H1 (cell line): ENCODE measurements at regions not wholly inside any gene's neighbourhood (a gene's known extent, or its start where the extent isn't known, plus 50 kb on each side); places are given as distances from the start of the nearest gene placed in this dataset.

ENCODE experiments used
- CTCF ChIA-PET: fragments of 300-600 bp; sonication (Branson Sonifier 250); formaldehyde crosslinking; loops from one replicate; lab custom pipeline; 2021; ENCODE audit not compliant: partially characterized antibody; lab: Charles Lee
- POLR2A ChIA-PET: fragments of 300-600 bp; sonication (Branson Sonifier 250); formaldehyde crosslinking; loops from one replicate; lab custom pipeline; 2021; ENCODE audit warnings: inconsistent platforms; ENCODE audit not compliant: partially characterized antibody; lab: Charles Lee
- DNase-seq, 2 experiments: peaks; one replicate each; pipeline versions ENCODE4 v3.0.0 to v3.0.0-alpha.2; 2010 to 2022; ENCODE audit warnings: low spot score in 2 of 2, low read depth in 1 of 2, mixed read lengths in 1 of 2
- FAIRE-seq: peaks from 2 replicates; lab custom pipeline; 2011; peaks lifted over from hg19 to GRCh38; lab: Jason Lieb, UNC
- H2AFZ ChIP-seq: 2 replicates; pipeline ENCODE4 v1.8.1; 2012; ENCODE audit warnings: low read length, inconsistent platforms
- H2AK5ac ChIP-seq: 2 replicates; pipeline ENCODE4 v1.6.1; 2013; ENCODE audit warnings: low read depth, low read length
- H2BK120ac ChIP-seq: replicated peaks from 2 replicates; pipeline ENCODE3; 2013; ENCODE audit warnings: low read depth, low read length, inconsistent platforms
- H2BK12ac ChIP-seq: 2 replicates; pipeline ENCODE4 v1.6.1; 2013; ENCODE audit warnings: low read depth, low read length
- H2BK15ac ChIP-seq: 2 replicates; pipeline ENCODE4 v1.6.1; 2013; ENCODE audit warnings: low read length
- H2BK20ac ChIP-seq: 2 replicates; pipeline ENCODE4 v1.6.1; 2013; ENCODE audit warnings: low read length
- H2BK5ac ChIP-seq: 2 replicates; pipeline ENCODE4 v1.6.1; 2013; ENCODE audit warnings: low read depth, low read length
- H3K14ac ChIP-seq: 2 replicates; pipeline ENCODE4 v1.6.1; 2013; ENCODE audit warnings: inconsistent platforms; ENCODE audit not compliant: insufficient read length
- H3K18ac ChIP-seq: 2 replicates; pipeline ENCODE4 v1.6.1; 2013; ENCODE audit warnings: low read length; ENCODE audit errors: extremely low read depth
- H3K23ac ChIP-seq: 2 replicates; pipeline ENCODE4 v1.6.1; 2013; ENCODE audit warnings: inconsistent platforms; ENCODE audit not compliant: insufficient read length
- H3K23me2 ChIP-seq: 2 replicates; pipeline ENCODE4 v1.6.1; 2013; ENCODE audit warnings: low read depth, low read length
- H3K27ac ChIP-seq: 2 replicates; pipeline ENCODE4 v1.6.1; 2011; ENCODE audit warnings: low read depth, low read length, inconsistent platforms
- H3K27me3 ChIP-seq, 4 experiments: replicated peaks in 1 of 4; 1 replicate in 1 of 4; 2 replicates in 3 of 4; pipeline versions ENCODE4 v1.6.1 to v1.8.1; 2011 to 2013; ENCODE audit warnings: low read length in 3 of 4, mild to moderate bottlenecking in 3 of 4, inconsistent platforms in 2 of 4, mixed read lengths in 2 of 4, moderate library complexity in 1 of 4; ENCODE audit not compliant: control insufficient read depth in 3 of 4, insufficient read depth in 3 of 4; ENCODE audit errors: extremely low read depth in 1 of 4
- H3K36me3 ChIP-seq, 4 experiments: 2 replicates each; pipeline versions ENCODE4 v1.6.1 to v1.8.1; 2011 to 2013; ENCODE audit warnings: mild to moderate bottlenecking in 4 of 4, low read length in 3 of 4, moderate library complexity in 2 of 4, control low read depth in 1 of 4, inconsistent platforms in 1 of 4; ENCODE audit not compliant: insufficient read depth in 4 of 4, control insufficient read depth in 2 of 4
- H3K4ac ChIP-seq: replicated peaks from 2 replicates; pipeline ENCODE3; 2013; ENCODE audit warnings: low read length, low read depth, mixed read lengths, inconsistent platforms; ENCODE audit not compliant: insufficient read length
- H3K4me1 ChIP-seq, 4 experiments: replicated peaks in 1 of 4; 1 replicate in 1 of 4; 2 replicates in 3 of 4; pipeline versions ENCODE4 v1.6.1 to v1.8.1; 2011 to 2013; ENCODE audit warnings: low read length in 3 of 4, inconsistent platforms in 2 of 4, mixed read lengths in 1 of 4; ENCODE audit not compliant: insufficient read depth in 4 of 4, control insufficient read depth in 3 of 4
- H3K4me2 ChIP-seq, 2 experiments: 2 replicates each; pipeline versions ENCODE4 v1.6.1 to v1.8.1; 2011 to 2013; ENCODE audit warnings: low read depth in 2 of 2, low read length in 2 of 2, control low read depth in 1 of 2, inconsistent platforms in 1 of 2, mild to moderate bottlenecking in 1 of 2; ENCODE audit not compliant: insufficient read depth in 1 of 2
- H3K4me3 ChIP-seq, 4 experiments: fragments of 200-600, 300-600 bp in 1 of 4; sonication (generic), shearing (Covaris generic), sonication (Bioruptor Twin) in 1 of 4; 2 replicates each; pipeline versions ENCODE4 v1.5.1 to v1.8.1; 2011 to 2016; ENCODE audit warnings: low read length in 4 of 4, low read depth in 3 of 4, control low read depth in 2 of 4, inconsistent platforms in 2 of 4, mild to moderate bottlenecking in 2 of 4, mixed read lengths in 1 of 4, moderate library complexity in 1 of 4; ENCODE audit not compliant: insufficient read depth in 2 of 4; ENCODE audit errors: extremely low read depth in 1 of 4
- H3K56ac ChIP-seq: replicated peaks from 2 replicates; pipeline ENCODE3; 2013; ENCODE audit warnings: low read depth, mild to moderate bottlenecking, mixed read lengths, low read length, inconsistent platforms; ENCODE audit not compliant: insufficient read length
- H3K79me1 ChIP-seq: 2 replicates; pipeline ENCODE4 v1.6.1; 2013; ENCODE audit warnings: low read depth, low read length, control low read depth
- H3K79me2 ChIP-seq, 2 experiments: 2 replicates each; pipeline versions ENCODE4 v1.6.1 to v1.8.1; 2012 to 2013; ENCODE audit warnings: low read length in 2 of 2, mild to moderate bottlenecking in 2 of 2, inconsistent platforms in 1 of 2; ENCODE audit not compliant: insufficient read depth in 2 of 2, control insufficient read depth in 1 of 2
- H3K9ac ChIP-seq, 4 experiments: replicated peaks in 1 of 4; 1 replicate in 1 of 4; 2 replicates in 3 of 4; pipeline versions ENCODE4 v1.6.1 to v1.8.1; 2011 to 2013; ENCODE audit warnings: low read depth in 3 of 4, low read length in 3 of 4, control low read depth in 2 of 4, mild to moderate bottlenecking in 2 of 4, moderate library complexity in 2 of 4, inconsistent platforms in 1 of 4; ENCODE audit errors: extremely low read depth in 1 of 4
- H3K9me3 ChIP-seq, 2 experiments: 2 replicates each; pipeline versions ENCODE4 v1.6.1 to v1.8.1; 2012 to 2013; ENCODE audit warnings: mild to moderate bottlenecking in 2 of 2, moderate library complexity in 2 of 2, control low read depth in 1 of 2, inconsistent platforms in 1 of 2, low read depth in 1 of 2, low read length in 1 of 2, mixed read lengths in 1 of 2; ENCODE audit not compliant: insufficient read depth in 2 of 2
- H4K20me1 ChIP-seq, 2 experiments: replicated peaks in 1 of 2; 2 replicates each; pipeline versions ENCODE3 to v1.8.1; 2011 to 2013; ENCODE audit warnings: inconsistent platforms in 2 of 2, low read length in 2 of 2, mild to moderate bottlenecking in 1 of 2; ENCODE audit not compliant: insufficient read depth in 2 of 2, control insufficient read depth in 1 of 2
- H4K5ac ChIP-seq: 2 replicates; pipeline ENCODE4 v1.6.1; 2013; ENCODE audit warnings: low read length, low read depth, mixed read lengths, inconsistent platforms; ENCODE audit not compliant: insufficient read length
- H4K8ac ChIP-seq: 2 replicates; pipeline ENCODE4 v1.8.0; 2013; ENCODE audit warnings: mild to moderate bottlenecking, moderate library complexity, low read length, inconsistent platforms; ENCODE audit not compliant: insufficient read depth; ENCODE audit errors: extremely low read depth
- H4K91ac ChIP-seq: replicated peaks from 2 replicates; pipeline ENCODE3; 2013; ENCODE audit warnings: low read length, mixed read lengths, inconsistent platforms; ENCODE audit not compliant: insufficient read length
- BACH1 ChIP-seq: IDR thresholded peaks from 2 replicates; pipeline ENCODE4 v1.6.1; 2012; ENCODE audit warnings: low read length, improper control_type of control experiment
- CBX5 ChIP-seq: fragments of 300-800, 300-1000 bp; sonication (generic); IDR thresholded peaks from 2 replicates; pipeline ENCODE4 v1.7.1; 2016; ENCODE audit warnings: antibody characterized with exemption, low read length, low read depth
- CEBPB ChIP-seq: IDR thresholded peaks from 2 replicates; pipeline ENCODE4 v1.6.1; 2012; ENCODE audit warnings: low read depth, low read length
- CREB1 ChIP-seq: IDR thresholded peaks from 2 replicates; pipeline ENCODE4 v1.6.1; 2012; ENCODE audit warnings: inconsistent platforms
- POLR2A ChIP-seq, 2 experiments: IDR thresholded peaks; 1 replicate in 1 of 2; 2 replicates in 1 of 2; pipeline ENCODE4 v1.6.1; 2011; ENCODE audit warnings: low read depth in 2 of 2, low read length in 2 of 2, mild to moderate bottlenecking in 2 of 2; ENCODE audit errors: control extremely low read depth in 1 of 2
- RNF2 ChIP-seq: fragments of 200-900, 300-1000 bp; sonication (generic); IDR thresholded peaks from 2 replicates; pipeline ENCODE4 v1.7.1; 2016; ENCODE audit warnings: borderline replicate concordance, low read depth, mild to moderate bottlenecking, antibody characterized with exemption, low read length; ENCODE audit not compliant: poor library complexity, severe bottlenecking; ENCODE audit errors: missing control alignments
- RXRA ChIP-seq: IDR thresholded peaks from 2 replicates; pipeline ENCODE4 v1.6.1; 2011; ENCODE audit warnings: low read depth, mild to moderate bottlenecking, low read length, moderate library complexity; ENCODE audit not compliant: insufficient read depth
- SP1 ChIP-seq: IDR thresholded peaks from 2 replicates; pipeline ENCODE4 v1.6.1; 2011; ENCODE audit warnings: low read depth, low read length
- TCF12 ChIP-seq: IDR thresholded peaks from 2 replicates; pipeline ENCODE4 v1.6.1; 2011; ENCODE audit warnings: low read depth, mild to moderate bottlenecking, low read length
- ZNF274 ChIP-seq: IDR thresholded peaks from 2 replicates; pipeline ENCODE4 v1.7.0; 2012; ENCODE audit warnings: low read length, borderline replicate concordance; ENCODE audit errors: extremely low read depth
- WGBS, 2 experiments: shearing (Covaris generic) in 1 of 2; methylation state at CpG; one replicate each; pipeline versions ENCODE4 v1.1.6 to v1.1.7; 2013 to 2015; ENCODE audit warnings: low lambda C conversion rate in 2 of 2, mixed read lengths in 2 of 2, inconsistent platforms in 1 of 2, low coverage in 1 of 2, missing lambda C conversion rate in 1 of 2; ENCODE audit not compliant: insufficient replicate concordance in 2 of 2, insufficient coverage in 1 of 2, insufficient read length in 1 of 2; ENCODE audit errors: extremely low coverage in 1 of 2, missing lambda C conversion rate in 1 of 2; 5-methylcytosine and 5-hydroxymethylcytosine counted together
- TF ChIP-seq, protein P1 (sequence below): IDR thresholded peaks from 2 replicates; pipeline ENCODE4 v1.6.1; 2012; ENCODE audit warnings: inconsistent platforms
- TF ChIP-seq, protein P2 (sequence below), 3 experiments: IDR thresholded peaks; 1 replicate in 2 of 3; 2 replicates in 1 of 3; pipeline versions ENCODE4 v1.5.1 to v1.6.1; 2011; ENCODE audit warnings: low read length in 3 of 3, mild to moderate bottlenecking in 3 of 3, inconsistent platforms in 2 of 3, low read depth in 1 of 3, moderate library complexity in 1 of 3; ENCODE audit not compliant: insufficient read depth in 1 of 3; ENCODE audit errors: control extremely low read depth in 1 of 3

DNA sequence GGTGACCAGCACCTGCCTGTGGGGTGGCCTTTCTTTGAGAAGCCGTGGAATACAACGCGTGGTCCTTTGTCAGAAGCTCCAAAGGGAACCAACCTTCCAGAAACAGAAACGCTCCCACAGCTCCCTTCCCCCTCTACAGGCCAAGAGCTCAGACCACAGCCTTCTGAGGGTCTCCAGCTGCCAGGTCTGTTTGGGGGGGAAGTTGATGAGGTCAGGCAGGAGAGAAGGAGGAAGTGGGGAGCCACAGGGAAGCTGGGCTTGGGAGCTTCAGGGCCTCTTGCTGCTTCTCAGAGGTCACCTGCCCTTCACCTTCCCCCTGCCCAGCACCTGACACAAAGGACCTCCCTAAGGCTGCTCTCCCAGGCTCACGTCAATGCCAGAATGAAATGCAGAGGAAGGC lies 287.7 kb upstream of the ID2 start:
- peaks cover 0 to 13% (median 6%) of the 10 kb centered on the region in 4 experiments; a peak in 4 of 7 replicates for H3K27me3 ChIP-seq
- peak overlapping the region; percentile 81; the same call in 1 of the 2 replicates for H2BK15ac ChIP-seq
- H3K9me3 ChIP-seq: peaks cover 0 to 8% of the 10 kb centered on the region in 2 experiments; a peak in 2 of 4 replicates
- no peak overlapping the region for H3K4me3 ChIP-seq
- H3K23ac ChIP-seq: no peak overlapping the region
- H2AK5ac ChIP-seq: no peak overlapping the region
- H4K8ac ChIP-seq: no peak overlapping the region
- H2BK120ac ChIP-seq: no peak overlapping the region
- CTCF ChIA-PET: interaction anchor here (1.3 kb wide), 1 partner anchor 722 kb away, joined by 3 read pairs; no protein-coding TSS in a partner anchor
- H3K79me2 ChIP-seq: no peaks in the 10 kb centered on the region
- H2AFZ ChIP-seq: no peak overlapping the region
- no peak overlapping the region for H3K4ac ChIP-seq
- peak overlapping the region; percentile 94; the same call in 1 of the 2 replicates for H2BK12ac ChIP-seq
- H4K20me1 ChIP-seq: peaks cover 0 to 3% of the 10 kb centered on the region in 2 experiments
- H3K9ac ChIP-seq: no peak overlapping the region
- no peak overlapping the region for H4K91ac ChIP-seq
- no peak overlapping the region; the same call in 1 of the 2 replicates for H2BK5ac ChIP-seq
- no peak for FAIRE-seq
- no peak overlapping the region for H3K27ac ChIP-seq
- no peak overlapping the region for H3K14ac ChIP-seq
- H3K36me3 ChIP-seq: no peaks in the 10 kb centered on the region
- H3K23me2 ChIP-seq: peaks cover 4% of the 10 kb centered on the region
- no peak overlapping the region for H4K5ac ChIP-seq
- H3K56ac ChIP-seq: no peak overlapping the region
- WGBS, 2 experiments: 75% methylated on average over 5 of the region's 5 CpGs; no CpG with 5 or more reads in 1 of the 2 experiments
- H2BK20ac ChIP-seq: peak overlapping the region; percentile 40; the same call in 1 of the 2 replicates
- H3K79me1 ChIP-seq: no peaks in the 10 kb centered on the region
- no peak overlapping the region for H3K18ac ChIP-seq
- H3K4me2 ChIP-seq: no peak overlapping the region
- H3K4me1 ChIP-seq: peaks cover 7 to 13% (median 10%) of the 10 kb centered on the region in 4 experiments
- no peak for DNase-seq
- POLR2A ChIA-PET: no interaction called here
- TF ChIP-seq RXRA: no peak
- TF ChIP-seq, protein P1, sequence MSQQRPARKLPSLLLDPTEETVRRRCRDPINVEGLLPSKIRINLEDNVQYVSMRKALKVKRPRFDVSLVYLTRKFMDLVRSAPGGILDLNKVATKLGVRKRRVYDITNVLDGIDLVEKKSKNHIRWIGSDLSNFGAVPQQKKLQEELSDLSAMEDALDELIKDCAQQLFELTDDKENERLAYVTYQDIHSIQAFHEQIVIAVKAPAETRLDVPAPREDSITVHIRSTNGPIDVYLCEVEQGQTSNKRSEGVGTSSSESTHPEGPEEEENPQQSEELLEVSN: no peak
- TF ChIP-seq, protein P2, sequence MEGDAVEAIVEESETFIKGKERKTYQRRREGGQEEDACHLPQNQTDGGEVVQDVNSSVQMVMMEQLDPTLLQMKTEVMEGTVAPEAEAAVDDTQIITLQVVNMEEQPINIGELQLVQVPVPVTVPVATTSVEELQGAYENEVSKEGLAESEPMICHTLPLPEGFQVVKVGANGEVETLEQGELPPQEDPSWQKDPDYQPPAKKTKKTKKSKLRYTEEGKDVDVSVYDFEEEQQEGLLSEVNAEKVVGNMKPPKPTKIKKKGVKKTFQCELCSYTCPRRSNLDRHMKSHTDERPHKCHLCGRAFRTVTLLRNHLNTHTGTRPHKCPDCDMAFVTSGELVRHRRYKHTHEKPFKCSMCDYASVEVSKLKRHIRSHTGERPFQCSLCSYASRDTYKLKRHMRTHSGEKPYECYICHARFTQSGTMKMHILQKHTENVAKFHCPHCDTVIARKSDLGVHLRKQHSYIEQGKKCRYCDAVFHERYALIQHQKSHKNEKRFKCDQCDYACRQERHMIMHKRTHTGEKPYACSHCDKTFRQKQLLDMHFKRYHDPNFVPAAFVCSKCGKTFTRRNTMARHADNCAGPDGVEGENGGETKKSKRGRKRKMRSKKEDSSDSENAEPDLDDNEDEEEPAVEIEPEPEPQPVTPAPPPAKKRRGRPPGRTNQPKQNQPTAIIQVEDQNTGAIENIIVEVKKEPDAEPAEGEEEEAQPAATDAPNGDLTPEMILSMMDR (IDR thresholded peaks at IDR 0.05; ENCODE audit: control extremely low read depth in 1 of 3, insufficient read depth in 1 of 3, low read depth in 1 of 3, low read length in 3 of 3): no peak
- no peak for TF ChIP-seq RNF2
- TF ChIP-seq SP1: no peak
- no peak for TF ChIP-seq TCF12
- no peak for TF ChIP-seq CREB1
- TF ChIP-seq CBX5: no peak
- TF ChIP-seq ZNF274: no peak
- no peak for TF ChIP-seq POLR2A (IDR thresholded peaks at IDR 0.05; ENCODE audit: control extremely low read depth in 1 of 2, low read depth in 2 of 2, low read length in 2 of 2)
- no peak for TF ChIP-seq CEBPB
- no peak for TF ChIP-seq BACH1
